ENCODE measurements at regions not wholly inside any gene's neighbourhood (a gene's known extent, or its start where the extent isn't known, plus 50 kb on each side); places are given as distances from the start of the nearest gene placed in this dataset.

DNA sequence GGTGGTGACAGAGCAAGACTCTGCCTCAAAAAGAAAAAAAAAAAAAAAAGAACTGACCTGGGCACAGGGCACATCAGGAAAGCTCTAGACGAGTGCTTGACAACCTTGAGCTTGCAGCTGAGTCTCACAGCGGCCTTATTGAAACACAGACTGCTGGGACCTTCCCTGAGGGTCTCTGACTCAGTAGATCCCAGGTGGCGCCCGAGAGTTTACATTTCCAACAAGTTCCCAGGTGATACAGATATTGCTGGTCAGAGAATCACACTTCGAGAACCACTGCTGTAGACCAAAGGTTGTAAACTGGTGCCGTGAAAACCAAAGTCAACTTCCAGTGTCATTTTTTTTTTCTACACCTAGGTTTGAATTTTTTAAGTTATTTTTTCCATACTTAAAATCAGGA, 573.2 kb upstream of the MDFIC2 start:
- TF ChIP-seq, protein P1, sequence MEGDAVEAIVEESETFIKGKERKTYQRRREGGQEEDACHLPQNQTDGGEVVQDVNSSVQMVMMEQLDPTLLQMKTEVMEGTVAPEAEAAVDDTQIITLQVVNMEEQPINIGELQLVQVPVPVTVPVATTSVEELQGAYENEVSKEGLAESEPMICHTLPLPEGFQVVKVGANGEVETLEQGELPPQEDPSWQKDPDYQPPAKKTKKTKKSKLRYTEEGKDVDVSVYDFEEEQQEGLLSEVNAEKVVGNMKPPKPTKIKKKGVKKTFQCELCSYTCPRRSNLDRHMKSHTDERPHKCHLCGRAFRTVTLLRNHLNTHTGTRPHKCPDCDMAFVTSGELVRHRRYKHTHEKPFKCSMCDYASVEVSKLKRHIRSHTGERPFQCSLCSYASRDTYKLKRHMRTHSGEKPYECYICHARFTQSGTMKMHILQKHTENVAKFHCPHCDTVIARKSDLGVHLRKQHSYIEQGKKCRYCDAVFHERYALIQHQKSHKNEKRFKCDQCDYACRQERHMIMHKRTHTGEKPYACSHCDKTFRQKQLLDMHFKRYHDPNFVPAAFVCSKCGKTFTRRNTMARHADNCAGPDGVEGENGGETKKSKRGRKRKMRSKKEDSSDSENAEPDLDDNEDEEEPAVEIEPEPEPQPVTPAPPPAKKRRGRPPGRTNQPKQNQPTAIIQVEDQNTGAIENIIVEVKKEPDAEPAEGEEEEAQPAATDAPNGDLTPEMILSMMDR (conservative IDR thresholded peaks at IDR 0.05; ENCODE audit: low read depth, low read length), result no peak
- no peak for TF ChIP-seq EZH2 (IDR thresholded peaks at IDR 0.05; ENCODE audit: low read length, unreplicated experiment)
- TF ChIP-seq EZH2phosphoT487 (IDR thresholded peaks at IDR 0.05; ENCODE audit: borderline replicate concordance, low read length), result no peak

Measured in PC-3 (cell line).